CD14-positive monocyte (primary cell): ENCODE measurements at regions not wholly inside any gene's neighbourhood (a gene's known extent, or its start where the extent isn't known, plus 50 kb on each side); places are given as distances from the start of the nearest gene placed in this dataset.

Experiments used
- DNase-seq, 3 donors: peaks; one replicate each; pipeline ENCODE4 v3.0.0-alpha.2; 2011 to 2022
- H2AFZ ChIP-seq: 2 replicates; pipeline ENCODE4 v1.6.0; 2012; ENCODE audit warnings: mild to moderate bottlenecking, low read depth, low read length, inconsistent platforms; ENCODE audit not compliant: insufficient read depth, poor library complexity, severe bottlenecking
- H3K27ac ChIP-seq, 2 donors: 1 replicate in 1 of 2; 2 replicates in 1 of 2; pipeline ENCODE4 v1.5.1; 2012 to 2013; ENCODE audit warnings: low read length in 2 of 2, control low read depth in 1 of 2, inconsistent platforms in 1 of 2, low read depth in 1 of 2, mild to moderate bottlenecking in 1 of 2
- H3K27me3 ChIP-seq, 2 donors: one replicate each; pipeline versions ENCODE4 v1.6.0 to v1.6.1; 2011 to 2013; ENCODE audit warnings: low read length in 2 of 2; ENCODE audit not compliant: control insufficient read depth in 2 of 2, insufficient read depth in 2 of 2
- H3K36me3 ChIP-seq, 2 donors: replicated peaks in 1 of 2; 1 replicate in 1 of 2; 2 replicates in 1 of 2; pipeline versions ENCODE4 v1.5.1 to v1.6.1; 2012 to 2013; ENCODE audit warnings: low read length in 2 of 2, control low read depth in 1 of 2, inconsistent platforms in 1 of 2, mild to moderate bottlenecking in 1 of 2; ENCODE audit not compliant: insufficient read depth in 2 of 2, control insufficient read depth in 1 of 2
- H3K4me1 ChIP-seq, 2 donors: 1 replicate in 1 of 2; 2 replicates in 1 of 2; pipeline versions ENCODE4 v1.5.1 to v1.6.1; 2012 to 2013; ENCODE audit warnings: low read length in 2 of 2, control low read depth in 1 of 2, inconsistent platforms in 1 of 2, mild to moderate bottlenecking in 1 of 2, moderate library complexity in 1 of 2; ENCODE audit not compliant: insufficient read depth in 2 of 2, control insufficient read depth in 1 of 2
- H3K4me2 ChIP-seq: replicated peaks from 2 replicates; pipeline ENCODE3; 2012; ENCODE audit warnings: low read length, moderate library complexity, mild to moderate bottlenecking; ENCODE audit not compliant: poor library complexity, severe bottlenecking; ENCODE audit errors: extremely low read depth
- H3K4me3 ChIP-seq, 3 experiments: fragments of 200-600 bp in 1 of 3; sonication (generic) in 1 of 3; replicated peaks in 1 of 3; 1 replicate in 2 of 3; 2 replicates in 1 of 3; pipeline ENCODE4 v1.5.1; 2011 to 2013; ENCODE audit warnings: low read length in 3 of 3, mild to moderate bottlenecking in 3 of 3, control low read depth in 2 of 3, low read depth in 2 of 3, inconsistent platforms in 1 of 3, moderate library complexity in 1 of 3
- H3K79me2 ChIP-seq: 2 replicates; pipeline ENCODE4 v1.6.0; 2012; ENCODE audit warnings: mild to moderate bottlenecking, control low read depth, inconsistent platforms, low read length, moderate library complexity; ENCODE audit not compliant: insufficient read depth
- H3K9ac ChIP-seq: 2 replicates; pipeline ENCODE4 v1.6.0; 2017; ENCODE audit warnings: low read length, mild to moderate bottlenecking; ENCODE audit not compliant: insufficient read depth, poor library complexity, severe bottlenecking
- H3K9me3 ChIP-seq, 2 donors: replicated peaks in 1 of 2; 1 replicate in 1 of 2; 2 replicates in 1 of 2; pipeline versions ENCODE4 v1.5.1 to v1.6.1; 2012 to 2013; ENCODE audit warnings: low read length in 2 of 2, control low read depth in 1 of 2; ENCODE audit not compliant: control insufficient read depth in 1 of 2, insufficient read depth in 1 of 2
- H4K20me1 ChIP-seq: 2 replicates; pipeline ENCODE4 v1.6.0; 2012; ENCODE audit warnings: mild to moderate bottlenecking, low read length, control low read depth, moderate library complexity; ENCODE audit not compliant: insufficient read depth
- H3K27ac Mint-ChIP-seq, 7 donors: one replicate each; pipeline ENCODE4 v1.8.0; 2020; ENCODE audit warnings: mild to moderate bottlenecking in 7 of 7, mixed read lengths in 7 of 7, moderate library complexity in 6 of 7, inconsistent platforms in 2 of 7
- H3K27me3 Mint-ChIP-seq, 3 donors: one replicate each; pipeline ENCODE4 v1.8.0; 2021 to 2022; ENCODE audit warnings: low read depth in 3 of 3, mild to moderate bottlenecking in 3 of 3, mixed read lengths in 3 of 3, moderate library complexity in 3 of 3, inconsistent platforms in 1 of 3
- H3K36me3 Mint-ChIP-seq, 2 donors: one replicate each; pipeline ENCODE4 v1.8.0; 2020; ENCODE audit warnings: mixed read lengths in 2 of 2, inconsistent platforms in 1 of 2, mild to moderate bottlenecking in 1 of 2
- H3K4me1 Mint-ChIP-seq: one replicate; pipeline ENCODE4 v1.8.0; 2020; ENCODE audit warnings: mild to moderate bottlenecking, mixed read lengths
- H3K4me3 Mint-ChIP-seq, 2 donors: one replicate each; pipeline ENCODE4 v1.8.0; 2020; ENCODE audit warnings: mild to moderate bottlenecking in 2 of 2, mixed read lengths in 2 of 2, moderate library complexity in 1 of 2
- H3K9me3 Mint-ChIP-seq, 7 donors: one replicate each; pipeline ENCODE4 v1.8.0; 2020 to 2022; ENCODE audit warnings: mixed read lengths in 7 of 7, mild to moderate bottlenecking in 6 of 7, moderate library complexity in 6 of 7, inconsistent platforms in 2 of 7
- WGBS: methylation state at CpG from one replicate; pipeline ENCODE4 v1.1.5; 2013; ENCODE audit warnings: missing lambda C conversion rate; ENCODE audit not compliant: insufficient coverage; 5-methylcytosine and 5-hydroxymethylcytosine counted together
- intact Hi-C, 2 donors: fragments of 100-400 bp; cut with micrococcal nuclease; formaldehyde crosslinking; loops; one replicate each; pipeline versions ENCODE4 v1.15.0 to v1.15.1; 2023
- TF ChIP-seq, protein P1 (sequence below): fragments of 200-600 bp; IDR thresholded peaks from one replicate; pipeline ENCODE4 v1.8.0; 2022; ENCODE audit warnings: antibody characterized with exemption, mild to moderate bottlenecking

DNA sequence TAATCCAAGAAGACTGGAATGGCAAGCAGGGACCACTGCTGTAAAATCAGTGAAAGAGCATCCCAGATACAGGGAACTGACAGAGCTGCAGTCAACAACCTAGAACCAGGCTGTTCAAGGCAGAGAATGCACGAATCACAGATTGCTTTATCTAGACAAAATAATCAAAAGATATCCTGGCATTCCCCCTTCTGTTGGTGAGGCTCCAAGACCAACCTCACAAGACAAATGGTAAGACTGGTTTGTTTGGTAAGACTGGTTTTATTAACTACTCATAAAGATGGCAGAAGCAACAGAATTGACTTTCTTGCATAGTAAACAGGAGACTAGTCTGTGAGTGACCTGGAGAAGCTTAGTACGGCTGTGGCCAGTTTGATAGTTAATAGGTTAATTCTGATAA, 88.8 kb upstream of the AHI1 start:
- Mint-ChIP-seq H3K9me3 (peaks cover 0 to 5% (median 0%) of the 10 kb centered on the region in 7 donors), H3K27ac (no peak overlapping the region), H3K4me3 (no peak overlapping the region), H3K4me1 (no peaks in the 10 kb centered on the region), H3K36me3 (no peaks in the 10 kb centered on the region), H3K27me3 (no peaks in the 10 kb centered on the region)
- no peak overlapping the region for H3K27ac ChIP-seq
- no peaks in the 10 kb centered on the region for H3K9me3 ChIP-seq
- no peaks in the 10 kb centered on the region for H4K20me1 ChIP-seq
- H3K79me2 ChIP-seq = no peaks in the 10 kb centered on the region
- no peaks in the 10 kb centered on the region for H3K27me3 ChIP-seq
- H3K4me1 ChIP-seq = no peaks in the 10 kb centered on the region
- intact Hi-C loops = no loop called here
- no peaks in the 10 kb centered on the region for H3K36me3 ChIP-seq
- no peak for DNase-seq
- no peak overlapping the region for H2AFZ ChIP-seq
- H3K9ac ChIP-seq = no peak overlapping the region
- 100% methylated on average over 1 of the region's 2 CpGs for WGBS
- TF ChIP-seq, protein P1, sequence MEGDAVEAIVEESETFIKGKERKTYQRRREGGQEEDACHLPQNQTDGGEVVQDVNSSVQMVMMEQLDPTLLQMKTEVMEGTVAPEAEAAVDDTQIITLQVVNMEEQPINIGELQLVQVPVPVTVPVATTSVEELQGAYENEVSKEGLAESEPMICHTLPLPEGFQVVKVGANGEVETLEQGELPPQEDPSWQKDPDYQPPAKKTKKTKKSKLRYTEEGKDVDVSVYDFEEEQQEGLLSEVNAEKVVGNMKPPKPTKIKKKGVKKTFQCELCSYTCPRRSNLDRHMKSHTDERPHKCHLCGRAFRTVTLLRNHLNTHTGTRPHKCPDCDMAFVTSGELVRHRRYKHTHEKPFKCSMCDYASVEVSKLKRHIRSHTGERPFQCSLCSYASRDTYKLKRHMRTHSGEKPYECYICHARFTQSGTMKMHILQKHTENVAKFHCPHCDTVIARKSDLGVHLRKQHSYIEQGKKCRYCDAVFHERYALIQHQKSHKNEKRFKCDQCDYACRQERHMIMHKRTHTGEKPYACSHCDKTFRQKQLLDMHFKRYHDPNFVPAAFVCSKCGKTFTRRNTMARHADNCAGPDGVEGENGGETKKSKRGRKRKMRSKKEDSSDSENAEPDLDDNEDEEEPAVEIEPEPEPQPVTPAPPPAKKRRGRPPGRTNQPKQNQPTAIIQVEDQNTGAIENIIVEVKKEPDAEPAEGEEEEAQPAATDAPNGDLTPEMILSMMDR = no peak
- H3K4me3 ChIP-seq = no peak overlapping the region
- no peak overlapping the region for H3K4me2 ChIP-seq

DNA sequence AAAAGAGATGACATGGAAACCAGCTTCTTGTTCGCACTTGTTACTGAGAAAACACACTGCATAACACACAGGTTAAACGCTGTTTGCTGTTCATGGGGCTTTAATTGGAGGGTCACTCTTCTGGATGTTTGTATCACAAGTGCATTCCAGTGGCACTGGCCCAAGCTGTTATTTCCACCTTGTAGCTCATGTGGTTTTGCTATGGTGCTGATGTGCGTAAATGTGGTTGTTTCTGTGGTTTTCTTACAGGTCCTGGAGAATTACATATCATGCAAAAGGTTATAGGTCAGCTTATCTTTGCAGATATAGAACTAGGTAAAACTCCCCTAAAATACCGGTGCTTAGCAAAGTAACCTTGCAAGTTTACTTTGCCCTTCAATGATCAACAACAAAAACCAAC, 89.3 kb upstream of the AHI1 start:
- no peaks in the 10 kb centered on the region for H3K4me1 Mint-ChIP-seq
- H3K9me3 Mint-ChIP-seq = peaks cover 0 to 5% (median 0%) of the 10 kb centered on the region in 7 donors
- H3K27ac Mint-ChIP-seq = no peak overlapping the region
- Histone ChIP-seq H3K4me2 (no peak overlapping the region), H3K9ac (no peak overlapping the region), H3K27ac (no peak overlapping the region), H3K9me3 (no peaks in the 10 kb centered on the region), H3K27me3 (no peaks in the 10 kb centered on the region), H4K20me1 (no peaks in the 10 kb centered on the region), H3K36me3 (no peaks in the 10 kb centered on the region), H3K79me2 (no peaks in the 10 kb centered on the region), H3K4me1 (no peaks in the 10 kb centered on the region), H3K4me3 (no peak overlapping the region), H2AFZ (no peak overlapping the region)
- no peak overlapping the region for H3K4me3 Mint-ChIP-seq
- TF ChIP-seq, protein P1 = no peak
- no peaks in the 10 kb centered on the region for H3K27me3 Mint-ChIP-seq
- no peaks in the 10 kb centered on the region for H3K36me3 Mint-ChIP-seq
- intact Hi-C loops = no loop called here
- DNase-seq = no peak
- WGBS = 100% methylated on average over 1 of the region's 4 CpGs
